ENCODE measurements at regions not wholly inside any gene's neighbourhood (a gene's known extent, or its start where the extent isn't known, plus 50 kb on each side); places are given as distances from the start of the nearest gene placed in this dataset.
"Not testable (repeated sequence)": the region's sequence is repeated elsewhere in the genome, so short reads cannot be mapped to it uniquely, and the experiment has no call there.

- no peaks in the 10 kb centered on the region for H3K36me3 Mint-ChIP-seq (ENCODE audit: low read depth, unreplicated experiment)
- H3K4me3 Mint-ChIP-seq (ENCODE audit: unreplicated experiment): no peak overlapping the region
- no peaks in the 10 kb centered on the region for H3K9me3 ChIP-seq (ENCODE audit: insufficient read depth, low read depth, low read length)
- no peaks in the 10 kb centered on the region for H3K79me2 ChIP-seq (ENCODE audit: insufficient read depth, low read length)
- no peaks in the 10 kb centered on the region for H4K20me1 ChIP-seq (ENCODE audit: insufficient read depth, low read length)
- no peak for DNase-seq (ENCODE audit: low read depth)
- no peaks in the 10 kb centered on the region for H3K36me3 ChIP-seq (ENCODE audit: insufficient read depth, low read length)
- no peak overlapping the region for H3K27ac ChIP-seq (ENCODE audit: low read depth, low read length)
- H3K9me3 Mint-ChIP-seq (ENCODE audit: unreplicated experiment): peaks cover 2% of the 10 kb centered on the region
- TF ChIP-seq EZH2 (IDR thresholded peaks at IDR 0.05; ENCODE audit: insufficient read depth, low read length): no peak
- no peaks in the 10 kb centered on the region for H3K4me1 ChIP-seq (ENCODE audit: insufficient read depth, low read length)
- H3K9ac ChIP-seq (ENCODE audit: low read length): no peak overlapping the region
- no peak overlapping the region for H3K4me3 ChIP-seq (ENCODE audit: insufficient read depth, low read depth, low read length)
- peaks cover 3% of the 10 kb centered on the region for H3K27me3 Mint-ChIP-seq (ENCODE audit: low read depth, unreplicated experiment)
- no peak overlapping the region for H3K27ac Mint-ChIP-seq (ENCODE audit: unreplicated experiment)
- H3K4me1 Mint-ChIP-seq (ENCODE audit: low read depth, unreplicated experiment): peaks cover 8% of the 10 kb centered on the region
- H2AFZ ChIP-seq (ENCODE audit: low read depth, low read length): no peak overlapping the region
- no peak for FAIRE-seq
- peaks cover 8% of the 10 kb centered on the region for H3K27me3 ChIP-seq (ENCODE audit: insufficient read depth, low read length)
- no peak overlapping the region for H3K4me2 ChIP-seq (ENCODE audit: low read length)
These were observed 102.0 kb upstream of the BNIP2 start for GRCh38 chr15:59791079-59791478.

GRCh38 chr15:59786466-59786865 lies 97.3 kb upstream of the BNIP2 start:
- H3K27ac Mint-ChIP-seq (ENCODE audit: unreplicated experiment); H2AFZ ChIP-seq (ENCODE audit: low read depth, low read length); FAIRE-seq: not testable (repeated sequence)

GRCh38 chr15:59785981-59786380 lies 96.9 kb upstream of the BNIP2 start:
- not testable (repeated sequence) for H3K9ac ChIP-seq (ENCODE audit: low read length); H3K4me3 Mint-ChIP-seq (ENCODE audit: unreplicated experiment); H3K27me3 ChIP-seq (ENCODE audit: insufficient read depth, low read length); FAIRE-seq; H3K36me3 Mint-ChIP-seq (ENCODE audit: low read depth, unreplicated experiment); H3K9me3 Mint-ChIP-seq (ENCODE audit: unreplicated experiment); H3K4me1 Mint-ChIP-seq (ENCODE audit: low read depth, unreplicated experiment); H3K79me2 ChIP-seq (ENCODE audit: insufficient read depth, low read length); H4K20me1 ChIP-seq (ENCODE audit: insufficient read depth, low read length); H3K36me3 ChIP-seq (ENCODE audit: insufficient read depth, low read length); H3K27me3 Mint-ChIP-seq (ENCODE audit: low read depth, unreplicated experiment); DNase-seq (ENCODE audit: low read depth); H3K27ac Mint-ChIP-seq (ENCODE audit: unreplicated experiment); H3K4me3 ChIP-seq (ENCODE audit: insufficient read depth, low read depth, low read length); H3K4me2 ChIP-seq (ENCODE audit: low read length); H3K9me3 ChIP-seq (ENCODE audit: insufficient read depth, low read depth, low read length); H3K27ac ChIP-seq (ENCODE audit: low read depth, low read length); H3K4me1 ChIP-seq (ENCODE audit: insufficient read depth, low read length); H2AFZ ChIP-seq (ENCODE audit: low read depth, low read length)

More at GRCh38 chr15:59786466-59786865, 97.3 kb upstream of the BNIP2 start:
- H3K4me3 Mint-ChIP-seq (ENCODE audit: unreplicated experiment); H3K36me3 ChIP-seq (ENCODE audit: insufficient read depth, low read length); H3K9me3 ChIP-seq (ENCODE audit: insufficient read depth, low read depth, low read length); H3K4me1 ChIP-seq (ENCODE audit: insufficient read depth, low read length); H3K4me1 Mint-ChIP-seq (ENCODE audit: low read depth, unreplicated experiment); H3K27ac ChIP-seq (ENCODE audit: low read depth, low read length); H3K27me3 ChIP-seq (ENCODE audit: insufficient read depth, low read length); H3K4me2 ChIP-seq (ENCODE audit: low read length); H3K4me3 ChIP-seq (ENCODE audit: insufficient read depth, low read depth, low read length); H3K9me3 Mint-ChIP-seq (ENCODE audit: unreplicated experiment); H3K9ac ChIP-seq (ENCODE audit: low read length); H3K27me3 Mint-ChIP-seq (ENCODE audit: low read depth, unreplicated experiment); DNase-seq (ENCODE audit: low read depth); H4K20me1 ChIP-seq (ENCODE audit: insufficient read depth, low read length); H3K36me3 Mint-ChIP-seq (ENCODE audit: low read depth, unreplicated experiment); H3K79me2 ChIP-seq (ENCODE audit: insufficient read depth, low read length): not testable (repeated sequence)

- H3K4me3 Mint-ChIP-seq (ENCODE audit: unreplicated experiment); H3K9me3 Mint-ChIP-seq (ENCODE audit: unreplicated experiment); DNase-seq (ENCODE audit: low read depth); H4K20me1 ChIP-seq (ENCODE audit: insufficient read depth, low read length); H3K27me3 Mint-ChIP-seq (ENCODE audit: low read depth, unreplicated experiment); H3K9ac ChIP-seq (ENCODE audit: low read length); H3K4me2 ChIP-seq (ENCODE audit: low read length); H3K27me3 ChIP-seq (ENCODE audit: insufficient read depth, low read length); H3K4me3 ChIP-seq (ENCODE audit: insufficient read depth, low read depth, low read length); H3K27ac Mint-ChIP-seq (ENCODE audit: unreplicated experiment); H3K36me3 ChIP-seq (ENCODE audit: insufficient read depth, low read length); H3K36me3 Mint-ChIP-seq (ENCODE audit: low read depth, unreplicated experiment); H3K4me1 ChIP-seq (ENCODE audit: insufficient read depth, low read length); H3K4me1 Mint-ChIP-seq (ENCODE audit: low read depth, unreplicated experiment); H3K27ac ChIP-seq (ENCODE audit: low read depth, low read length); H2AFZ ChIP-seq (ENCODE audit: low read depth, low read length); FAIRE-seq; H3K79me2 ChIP-seq (ENCODE audit: insufficient read depth, low read length); H3K9me3 ChIP-seq (ENCODE audit: insufficient read depth, low read depth, low read length): not testable (repeated sequence)
These were observed 94.8 kb upstream of the BNIP2 start for GRCh38 chr15:59783774-59784520.
